ENCODE measurements at regions not wholly inside any gene's neighbourhood (a gene's known extent, or its start where the extent isn't known, plus 50 kb on each side); places are given as distances from the start of the nearest gene placed in this dataset.

GRCh38 chr10:118412132-118412760 is 70.1 kb upstream of the FAM204A start:
- WGBS, 2 donors: 68 to 77% methylated on average over 8 of the region's 8 CpGs
- Histone ChIP-seq H3K27me3 (no peaks in the 10 kb centered on the region), H3K27ac (no peak overlapping the region), H3K4me1 (no peaks in the 10 kb centered on the region), H3K4me3 (no peak overlapping the region), H3K36me3 (ENCODE audit: low read depth, missing control alignments) (no peaks in the 10 kb centered on the region), H3K9me3 (no peaks in the 10 kb centered on the region)
- TF ChIP-seq, protein P1, sequence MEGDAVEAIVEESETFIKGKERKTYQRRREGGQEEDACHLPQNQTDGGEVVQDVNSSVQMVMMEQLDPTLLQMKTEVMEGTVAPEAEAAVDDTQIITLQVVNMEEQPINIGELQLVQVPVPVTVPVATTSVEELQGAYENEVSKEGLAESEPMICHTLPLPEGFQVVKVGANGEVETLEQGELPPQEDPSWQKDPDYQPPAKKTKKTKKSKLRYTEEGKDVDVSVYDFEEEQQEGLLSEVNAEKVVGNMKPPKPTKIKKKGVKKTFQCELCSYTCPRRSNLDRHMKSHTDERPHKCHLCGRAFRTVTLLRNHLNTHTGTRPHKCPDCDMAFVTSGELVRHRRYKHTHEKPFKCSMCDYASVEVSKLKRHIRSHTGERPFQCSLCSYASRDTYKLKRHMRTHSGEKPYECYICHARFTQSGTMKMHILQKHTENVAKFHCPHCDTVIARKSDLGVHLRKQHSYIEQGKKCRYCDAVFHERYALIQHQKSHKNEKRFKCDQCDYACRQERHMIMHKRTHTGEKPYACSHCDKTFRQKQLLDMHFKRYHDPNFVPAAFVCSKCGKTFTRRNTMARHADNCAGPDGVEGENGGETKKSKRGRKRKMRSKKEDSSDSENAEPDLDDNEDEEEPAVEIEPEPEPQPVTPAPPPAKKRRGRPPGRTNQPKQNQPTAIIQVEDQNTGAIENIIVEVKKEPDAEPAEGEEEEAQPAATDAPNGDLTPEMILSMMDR (IDR thresholded peaks at IDR 0.05): no peak
- TF ChIP-seq POLR2A (IDR thresholded peaks at IDR 0.05): no peak
- intact Hi-C loops (cut with DNase I; ENCODE audit: low total_unique reads): no loop called here
- no peak for DNase-seq

DNA sequence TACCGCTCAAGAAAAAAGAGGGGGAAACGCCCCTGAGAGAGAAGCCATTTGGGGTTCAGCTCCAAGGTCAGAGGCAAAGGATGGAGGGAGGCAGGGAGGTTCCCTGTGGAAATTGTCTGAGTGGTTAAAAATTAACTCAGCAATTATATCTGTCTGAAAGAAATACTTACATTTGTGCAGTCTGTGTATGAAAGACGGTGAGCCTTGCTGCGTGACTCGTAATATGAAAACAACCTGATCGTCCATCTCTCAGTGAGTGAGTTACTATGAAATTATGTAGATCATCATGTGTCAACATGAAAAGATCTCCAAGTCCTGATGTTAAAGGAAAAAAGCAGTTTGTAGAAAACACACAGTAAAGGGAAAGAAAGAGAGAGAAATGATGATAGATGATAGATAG is 67.2 kb upstream of the FAM204A start:
- intact Hi-C loops (cut with DNase I; ENCODE audit: low total_unique reads): no loop called here
- no peaks in the 10 kb centered on the region for H3K9me3 ChIP-seq
- no peaks in the 10 kb centered on the region for H3K4me1 ChIP-seq
- H3K27ac ChIP-seq: no peak overlapping the region
- no peak overlapping the region for H3K4me3 ChIP-seq
- TF ChIP-seq, protein P1 (IDR thresholded peaks at IDR 0.05): no peak
- TF ChIP-seq POLR2A (IDR thresholded peaks at IDR 0.05): no peak
- DNase-seq: no peak
- no peaks in the 10 kb centered on the region for H3K27me3 ChIP-seq
- no peaks in the 10 kb centered on the region for H3K36me3 ChIP-seq (ENCODE audit: low read depth, missing control alignments)
- WGBS, 2 donors: 75 to 80% methylated on average over 6 of the region's 6 CpGs

DNA sequence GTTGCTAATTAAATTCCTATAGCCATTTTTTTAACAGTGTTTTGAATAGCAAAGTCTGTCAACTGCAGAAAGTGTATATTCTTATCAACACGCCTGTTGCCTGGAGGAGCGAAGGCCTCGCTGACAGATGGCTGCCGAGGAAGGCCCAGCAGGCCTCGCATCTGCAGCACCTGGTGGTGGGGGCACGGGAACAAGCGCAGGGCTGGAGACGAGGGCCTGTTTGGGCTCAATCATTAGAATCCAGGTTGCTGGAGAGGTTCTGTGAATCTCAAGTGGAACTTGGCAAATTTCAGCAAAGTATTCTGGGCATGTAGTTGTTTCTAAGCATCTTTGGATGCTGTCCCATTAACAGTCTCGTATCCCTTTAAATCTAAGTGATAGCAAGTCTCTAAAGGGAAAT is 66.1 kb upstream of the FAM204A start:
- no peak for DNase-seq
- Histone ChIP-seq H3K4me3 (no peak overlapping the region), H3K27me3 (no peaks in the 10 kb centered on the region), H3K27ac (no peak overlapping the region), H3K4me1 (no peaks in the 10 kb centered on the region), H3K9me3 (no peaks in the 10 kb centered on the region), H3K36me3 (ENCODE audit: low read depth, missing control alignments) (no peaks in the 10 kb centered on the region)
- intact Hi-C loops (cut with DNase I; ENCODE audit: low total_unique reads): no loop called here
- WGBS, 2 donors: 84 to 86% methylated on average over 9 of the region's 9 CpGs
- no peak for TF ChIP-seq POLR2A (IDR thresholded peaks at IDR 0.05)
- TF ChIP-seq, protein P1 (IDR thresholded peaks at IDR 0.05): no peak

- H3K4me3 ChIP-seq: no peak overlapping the region
- H3K9me3 ChIP-seq: no peaks in the 10 kb centered on the region
- 69 to 80% methylated on average over 4 to 5 of the region's 5 CpGs for WGBS, 2 donors
- no peak overlapping the region for H3K27ac ChIP-seq
- TF ChIP-seq, protein P1 (IDR thresholded peaks at IDR 0.05): no peak
- no peak for TF ChIP-seq POLR2A (IDR thresholded peaks at IDR 0.05)
- H3K4me1 ChIP-seq: no peaks in the 10 kb centered on the region
- H3K27me3 ChIP-seq: no peaks in the 10 kb centered on the region
- no peaks in the 10 kb centered on the region for H3K36me3 ChIP-seq (ENCODE audit: low read depth, missing control alignments)
- intact Hi-C loops (cut with DNase I; ENCODE audit: low total_unique reads): no loop called here
- no peak for DNase-seq
Observed at GRCh38 chr10:118407777-118408176, 65.7 kb upstream of the FAM204A start.

DNA sequence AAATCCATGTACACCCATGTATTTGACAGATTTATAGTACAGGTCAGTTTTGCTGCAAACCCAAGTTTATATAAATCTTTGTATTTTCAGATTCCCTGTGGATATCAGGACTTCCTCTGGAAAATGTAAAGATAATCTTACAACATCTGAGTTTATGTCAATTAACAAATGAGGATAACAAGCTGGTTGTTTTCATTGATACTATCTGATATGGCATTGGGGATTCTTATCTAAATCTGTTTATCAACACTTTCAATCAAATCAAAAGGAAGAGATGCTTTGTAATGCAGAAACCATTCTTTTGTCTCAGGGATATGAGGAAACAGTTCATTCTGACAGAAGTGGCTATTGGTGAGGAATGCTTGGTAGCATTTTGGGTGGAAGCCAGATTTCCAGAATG is 64.9 kb upstream of the FAM204A start:
- Histone ChIP-seq H3K4me3 (no peak overlapping the region), H3K27ac (no peak overlapping the region), H3K9me3 (no peaks in the 10 kb centered on the region), H3K36me3 (ENCODE audit: low read depth, missing control alignments) (no peaks in the 10 kb centered on the region), H3K4me1 (no peaks in the 10 kb centered on the region), H3K27me3 (no peaks in the 10 kb centered on the region)
- no peak for DNase-seq
- TF ChIP-seq POLR2A (IDR thresholded peaks at IDR 0.05): no peak
- TF ChIP-seq, protein P1 (IDR thresholded peaks at IDR 0.05): no peak
- intact Hi-C loops (cut with DNase I; ENCODE audit: low total_unique reads): no loop called here
